Endothelial cell of umbilical vein (primary cell): ENCODE measurements at regions not wholly inside any gene's neighbourhood (a gene's known extent, or its start where the extent isn't known, plus 50 kb on each side); places are given as distances from the start of the nearest gene placed in this dataset.

Experiments
- EZH2 ChIP-seq: IDR thresholded peaks from 2 replicates; pipeline ENCODE4 v1.6.1; 2012; ENCODE audit warnings: borderline replicate concordance, low read depth, mild to moderate bottlenecking, moderate library complexity, low read length, inconsistent platforms; ENCODE audit not compliant: severe bottlenecking
- POLR2A ChIP-seq: IDR thresholded peaks from 2 replicates; pipeline ENCODE4 v1.6.1; 2012; ENCODE audit warnings: low read depth, mild to moderate bottlenecking, control low read depth, low read length

- no peak for TF ChIP-seq EZH2
- no peak for TF ChIP-seq POLR2A
These were observed 679.4 kb upstream of the ADGRL2 start for GRCh38 chr1:81121306-81121705.
